NT2/D1 (cell line): ENCODE measurements at regions not wholly inside any gene's neighbourhood (a gene's known extent, or its start where the extent isn't known, plus 50 kb on each side); places are given as distances from the start of the nearest gene placed in this dataset.

Experiments used
- DNase-seq: peaks from one replicate; pipeline ENCODE4 v3.0.0-alpha.2; 2011; ENCODE audit warnings: low read depth, low spot score
- H3K27me3 ChIP-seq: 2 replicates; pipeline ENCODE4 v1.6.0; 2011; ENCODE audit warnings: mild to moderate bottlenecking; ENCODE audit not compliant: insufficient read length, insufficient read depth
- H3K36me3 ChIP-seq: 2 replicates; pipeline ENCODE4 v1.6.1; 2011; ENCODE audit warnings: mild to moderate bottlenecking, low read length, mixed read lengths; ENCODE audit not compliant: insufficient read depth, insufficient read length
- H3K4me1 ChIP-seq: 2 replicates; pipeline ENCODE4 v1.5.1; 2011; ENCODE audit not compliant: insufficient read depth, insufficient read length
- H3K4me3 ChIP-seq: 2 replicates; pipeline ENCODE4 v1.5.1; 2011; ENCODE audit warnings: low read depth; ENCODE audit not compliant: insufficient read length
- H3K9ac ChIP-seq: 2 replicates; pipeline ENCODE4 v1.6.0; 2011; ENCODE audit warnings: low read depth; ENCODE audit not compliant: insufficient read length
- H3K9me3 ChIP-seq: 2 replicates; pipeline ENCODE4 v1.5.1; 2011; ENCODE audit warnings: mild to moderate bottlenecking, low read length; ENCODE audit not compliant: insufficient read depth
- SUZ12 ChIP-seq: IDR thresholded peaks from 2 replicates; pipeline ENCODE4 v1.6.1; 2011; ENCODE audit not compliant: insufficient read length, insufficient read depth; ENCODE audit errors: extremely low read depth
- YY1 ChIP-seq: IDR thresholded peaks from 2 replicates; pipeline ENCODE4 v1.6.1; 2011; ENCODE audit not compliant: insufficient read length, insufficient read depth
- ZNF274 ChIP-seq: IDR thresholded peaks from 2 replicates; pipeline ENCODE4 v1.6.1; 2011; ENCODE audit warnings: mild to moderate bottlenecking, low read depth, low read length

- no peaks in the 10 kb centered on the region for H3K9me3 ChIP-seq
- no peaks in the 10 kb centered on the region for H3K27me3 ChIP-seq
- H3K4me3 ChIP-seq: no peak overlapping the region
- H3K4me1 ChIP-seq: no peaks in the 10 kb centered on the region
- TF ChIP-seq YY1: no peak
- TF ChIP-seq ZNF274: no peak
- TF ChIP-seq SUZ12: no peak
- no peaks in the 10 kb centered on the region for H3K36me3 ChIP-seq
- H3K9ac ChIP-seq: no peak overlapping the region
- DNase-seq: no peak
Measured at GRCh38 chr18:55072698-55073097, 113.4 kb upstream of the CCDC68 start.

- Histone ChIP-seq H3K36me3 (no peaks in the 10 kb centered on the region), H3K9me3 (no peaks in the 10 kb centered on the region), H3K27me3 (no peaks in the 10 kb centered on the region), H3K9ac (no peak overlapping the region), H3K4me1 (no peaks in the 10 kb centered on the region), H3K4me3 (no peak overlapping the region)
- no peak for TF ChIP-seq YY1
- no peak for TF ChIP-seq ZNF274
- no peak for TF ChIP-seq SUZ12
- DNase-seq: no peak
Measured at GRCh38 chr18:55072181-55072580, 112.9 kb upstream of the CCDC68 start.

GRCh38 chr18:55069497-55069896 lies 110.2 kb upstream of the CCDC68 start:
- no peak for DNase-seq
- no peaks in the 10 kb centered on the region for H3K4me1 ChIP-seq
- no peak overlapping the region for H3K9ac ChIP-seq
- H3K9me3 ChIP-seq: no peaks in the 10 kb centered on the region
- no peaks in the 10 kb centered on the region for H3K27me3 ChIP-seq
- no peaks in the 10 kb centered on the region for H3K36me3 ChIP-seq
- no peak overlapping the region for H3K4me3 ChIP-seq
- TF ChIP-seq SUZ12: no peak
- TF ChIP-seq ZNF274: no peak
- no peak for TF ChIP-seq YY1

GRCh38 chr18:55064760-55065159 lies 105.5 kb upstream of the CCDC68 start:
- no peaks in the 10 kb centered on the region for H3K4me1 ChIP-seq
- no peak for TF ChIP-seq ZNF274
- no peak for TF ChIP-seq YY1
- no peak for TF ChIP-seq SUZ12
- H3K9ac ChIP-seq: no peak overlapping the region
- H3K27me3 ChIP-seq: no peaks in the 10 kb centered on the region
- H3K4me3 ChIP-seq: no peak overlapping the region
- DNase-seq: no peak
- no peaks in the 10 kb centered on the region for H3K9me3 ChIP-seq
- H3K36me3 ChIP-seq: no peaks in the 10 kb centered on the region

GRCh38 chr18:55064073-55064472 lies 104.8 kb upstream of the CCDC68 start:
- Histone ChIP-seq H3K9me3 (no peaks in the 10 kb centered on the region), H3K4me1 (no peaks in the 10 kb centered on the region), H3K4me3 (no peak overlapping the region), H3K9ac (no peak overlapping the region), H3K27me3 (no peaks in the 10 kb centered on the region), H3K36me3 (no peaks in the 10 kb centered on the region)
- TF ChIP-seq SUZ12 (no peak), YY1 (no peak), ZNF274 (no peak)
- DNase-seq: no peak

GRCh38 chr18:55054021-55054990 lies 95.0 kb upstream of the CCDC68 start:
- no peaks in the 10 kb centered on the region for H3K36me3 ChIP-seq
- no peaks in the 10 kb centered on the region for H3K9me3 ChIP-seq
- no peaks in the 10 kb centered on the region for H3K4me1 ChIP-seq
- DNase-seq: no peak
- no peak for TF ChIP-seq YY1
- TF ChIP-seq SUZ12: no peak
- no peak for TF ChIP-seq ZNF274
- H3K4me3 ChIP-seq: no peak overlapping the region
- H3K9ac ChIP-seq: no peak overlapping the region
- no peaks in the 10 kb centered on the region for H3K27me3 ChIP-seq

- DNase-seq: no peak
- no peaks in the 10 kb centered on the region for H3K9me3 ChIP-seq
- no peak overlapping the region for H3K9ac ChIP-seq
- TF ChIP-seq YY1 (no peak), ZNF274 (no peak), SUZ12 (no peak)
- H3K36me3 ChIP-seq: no peaks in the 10 kb centered on the region
- no peaks in the 10 kb centered on the region for H3K4me1 ChIP-seq
- no peak overlapping the region for H3K4me3 ChIP-seq
- H3K27me3 ChIP-seq: no peaks in the 10 kb centered on the region
Measured at GRCh38 chr18:55048892-55049291, 89.6 kb upstream of the CCDC68 start.

GRCh38 chr18:55047546-55047945 lies 88.3 kb upstream of the CCDC68 start:
- DNase-seq: no peak
- H3K36me3 ChIP-seq: no peaks in the 10 kb centered on the region
- no peaks in the 10 kb centered on the region for H3K4me1 ChIP-seq
- no peak overlapping the region for H3K9ac ChIP-seq
- H3K27me3 ChIP-seq: no peaks in the 10 kb centered on the region
- H3K9me3 ChIP-seq: no peaks in the 10 kb centered on the region
- TF ChIP-seq YY1 (no peak), ZNF274 (no peak), SUZ12 (no peak)
- H3K4me3 ChIP-seq: no peak overlapping the region
